Muscle of leg (tissue), 3 donors: ENCODE measurements at regions not wholly inside any gene's neighbourhood (a gene's known extent, or its start where the extent isn't known, plus 50 kb on each side); places are given as distances from the start of the nearest gene placed in this dataset.

ENCODE experiments used
- DNase-seq: peaks from one replicate; pipeline ENCODE4 v3.0.0; 2013
- H3K27ac ChIP-seq: one replicate; pipeline ENCODE4 v1.5.1; 2013; ENCODE audit warnings: mild to moderate bottlenecking, low read length, control low read depth
- H3K27me3 ChIP-seq: one replicate; pipeline ENCODE4 v1.6.1; 2013; ENCODE audit warnings: low read length; ENCODE audit not compliant: control insufficient read depth, insufficient read depth
- H3K36me3 ChIP-seq: one replicate; pipeline ENCODE4 v1.6.1; 2013; ENCODE audit warnings: low read length; ENCODE audit not compliant: control insufficient read depth, insufficient read depth
- H3K4me1 ChIP-seq: one replicate; pipeline ENCODE4 v1.6.1; 2013; ENCODE audit warnings: low read length; ENCODE audit not compliant: control insufficient read depth, insufficient read depth
- H3K4me3 ChIP-seq: one replicate; pipeline ENCODE4 v1.5.1; 2013; ENCODE audit warnings: low read length, control low read depth
- H3K9me3 ChIP-seq: replicated peaks from 2 replicates; pipeline ENCODE4 v1.6.1; 2013; ENCODE audit warnings: low read depth, low read length; ENCODE audit not compliant: control insufficient read depth
- WGBS: methylation state at CpG from one replicate; pipeline ENCODE4 v1.1.5; 2013; ENCODE audit warnings: missing lambda C conversion rate; ENCODE audit not compliant: insufficient coverage; 5-methylcytosine and 5-hydroxymethylcytosine counted together

GRCh38 chr4:71659979-71660378 is 123.9 kb downstream of the GC start:
- Histone ChIP-seq H3K27me3 (no peaks in the 10 kb centered on the region), H3K9me3 (no peaks in the 10 kb centered on the region), H3K27ac (no peak overlapping the region), H3K4me1 (no peaks in the 10 kb centered on the region), H3K36me3 (no peaks in the 10 kb centered on the region), H3K4me3 (no peak overlapping the region)
- no peak for DNase-seq
- WGBS = 67% methylated on average over 1 of the region's 2 CpGs

GRCh38 chr4:71648923-71649322 is 135.0 kb downstream of the GC start:
- Histone ChIP-seq H3K4me1 (no peaks in the 10 kb centered on the region), H3K9me3 (no peaks in the 10 kb centered on the region), H3K27ac (no peak overlapping the region), H3K27me3 (no peaks in the 10 kb centered on the region), H3K36me3 (no peaks in the 10 kb centered on the region), H3K4me3 (no peak overlapping the region)
- DNase-seq = no peak
- WGBS = 100% methylated on average over 1 of the region's 1 CpG

GRCh38 chr4:71648448-71648847 is 135.4 kb downstream of the GC start:
- WGBS = no CpG with 5 or more reads among the region's 5 CpGs
- no peaks in the 10 kb centered on the region for H3K4me1 ChIP-seq
- H3K27me3 ChIP-seq = no peaks in the 10 kb centered on the region
- no peaks in the 10 kb centered on the region for H3K9me3 ChIP-seq
- no peak overlapping the region for H3K27ac ChIP-seq
- H3K36me3 ChIP-seq = no peaks in the 10 kb centered on the region
- no peak overlapping the region for H3K4me3 ChIP-seq
- no peak for DNase-seq

- Histone ChIP-seq H3K9me3 (no peaks in the 10 kb centered on the region), H3K27me3 (no peaks in the 10 kb centered on the region), H3K27ac (no peak overlapping the region), H3K36me3 (no peaks in the 10 kb centered on the region), H3K4me1 (no peaks in the 10 kb centered on the region), H3K4me3 (no peak overlapping the region)
- DNase-seq = no peak
- WGBS = no CpG with 5 or more reads among the region's 2 CpGs
Measured at GRCh38 chr4:71639380-71639779, 144.5 kb downstream of the GC start.

GRCh38 chr4:71635139-71635748 is 148.6 kb downstream of the GC start:
- H3K4me3 ChIP-seq = no peak overlapping the region
- peak; percentile 8 for DNase-seq
- no peaks in the 10 kb centered on the region for H3K27me3 ChIP-seq
- no peak overlapping the region for H3K27ac ChIP-seq
- WGBS = no CpG with 5 or more reads among the region's 1 CpG
- no peaks in the 10 kb centered on the region for H3K4me1 ChIP-seq
- no peaks in the 10 kb centered on the region for H3K36me3 ChIP-seq
- no peaks in the 10 kb centered on the region for H3K9me3 ChIP-seq

GRCh38 chr4:71634364-71634763 is 149.5 kb downstream of the GC start:
- no peak overlapping the region for H3K4me3 ChIP-seq
- whole genome bisulfite sequencing = 95% methylated on average over 9 of the region's 9 CpGs

GRCh38 chr4:71630803-71631202 is 153.1 kb downstream of the GC start:
- H3K27me3 ChIP-seq = no peaks in the 10 kb centered on the region
- 67% methylated on average over 1 of the region's 3 CpGs for WGBS
- no peaks in the 10 kb centered on the region for H3K36me3 ChIP-seq
- H3K9me3 ChIP-seq = peaks cover 4% of the 10 kb centered on the region
- no peaks in the 10 kb centered on the region for H3K4me1 ChIP-seq
- no peak for DNase-seq
- no peak overlapping the region for H3K4me3 ChIP-seq
- no peak overlapping the region for H3K27ac ChIP-seq

More at GRCh38 chr4:71634364-71634763, 149.5 kb downstream of the GC start:
- no peak for DNase-seq
- Histone ChIP-seq H3K27me3 (no peaks in the 10 kb centered on the region), H3K36me3 (no peaks in the 10 kb centered on the region), H3K4me1 (no peaks in the 10 kb centered on the region), H3K9me3 (no peaks in the 10 kb centered on the region), H3K27ac (no peak overlapping the region)

- Histone ChIP-seq H3K27ac (no peak overlapping the region), H3K4me1 (no peaks in the 10 kb centered on the region), H3K27me3 (no peaks in the 10 kb centered on the region), H3K9me3 (peaks cover 6% of the 10 kb centered on the region), H3K4me3 (no peak overlapping the region), H3K36me3 (no peaks in the 10 kb centered on the region)
- WGBS = no CpG with 5 or more reads among the region's 4 CpGs
- no peak for DNase-seq
Measured at GRCh38 chr4:71625005-71625404, 158.9 kb downstream of the GC start.
